ENCODE measurements at regions not wholly inside any gene's neighbourhood (a gene's known extent, or its start where the extent isn't known, plus 50 kb on each side); places are given as distances from the start of the nearest gene placed in this dataset.

DNA sequence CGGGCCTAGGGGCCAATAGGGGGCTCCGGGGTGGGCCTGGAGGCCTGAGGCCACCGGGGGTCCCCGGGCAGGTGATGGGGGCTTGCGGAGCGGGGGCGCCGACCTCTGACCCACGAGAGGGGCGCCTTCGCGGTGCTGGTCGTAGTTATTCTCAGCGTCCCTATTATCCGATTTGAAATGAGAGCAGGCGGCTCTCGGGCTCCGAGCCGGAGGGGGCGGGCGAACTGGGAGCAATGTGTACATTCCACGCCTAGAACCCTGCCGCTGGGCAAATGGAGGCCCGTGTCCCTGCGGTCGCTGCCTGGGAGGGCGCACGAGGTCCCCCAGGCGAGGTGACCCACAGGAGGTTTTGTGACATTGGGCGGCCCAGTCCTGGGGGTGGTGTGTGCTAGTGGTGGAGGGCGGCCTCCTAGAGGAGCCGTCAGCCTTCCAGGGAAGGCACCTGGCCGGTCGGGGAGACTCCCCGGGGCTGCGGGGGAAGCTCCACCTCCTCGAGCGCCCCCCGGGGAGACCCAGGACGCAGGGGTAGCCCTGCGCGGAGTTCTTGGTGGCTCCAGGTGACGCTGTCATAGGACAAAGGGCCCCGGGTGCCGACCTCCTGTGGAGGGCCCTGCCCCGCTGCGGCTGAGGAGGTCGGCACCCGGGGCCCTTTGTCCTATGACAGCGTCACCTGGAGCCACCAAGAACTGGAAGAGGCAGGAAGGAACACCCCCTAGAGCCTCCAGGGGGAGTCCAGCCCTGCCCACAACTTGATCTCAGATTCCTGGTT lies 102.6 kb upstream of the PRKX start:
- DNase-seq (peak; percentile 42), ATAC-seq (peak; percentile 32)
- H3K36me3 ChIP-seq (ENCODE audit: low read depth, low read length) = peaks cover 7% of the 10 kb centered on the region
- no TSS peak for BruUV-seq (replicated peaks)
- H3K4me3 ChIP-seq (ENCODE audit: low read length) = peak overlapping the region; percentile 73
- peaks cover 17% of the 10 kb centered on the region; the same call in 1 of the 2 replicates for H3K4me1 ChIP-seq (ENCODE audit: insufficient read depth, low read length)
- ChIA-PET CTCF (no interaction called here), POLR2A (ENCODE audit: unreplicated experiment) (no interaction called here)
- no peak for TF ChIP-seq EZH2 (IDR thresholded peaks at IDR 0.05; ENCODE audit: low read length, unreplicated experiment)
- no peak for TF ChIP-seq EZH2phosphoT487 (IDR thresholded peaks at IDR 0.05; ENCODE audit: borderline replicate concordance, low read length)
- TF ChIP-seq, protein P1, sequence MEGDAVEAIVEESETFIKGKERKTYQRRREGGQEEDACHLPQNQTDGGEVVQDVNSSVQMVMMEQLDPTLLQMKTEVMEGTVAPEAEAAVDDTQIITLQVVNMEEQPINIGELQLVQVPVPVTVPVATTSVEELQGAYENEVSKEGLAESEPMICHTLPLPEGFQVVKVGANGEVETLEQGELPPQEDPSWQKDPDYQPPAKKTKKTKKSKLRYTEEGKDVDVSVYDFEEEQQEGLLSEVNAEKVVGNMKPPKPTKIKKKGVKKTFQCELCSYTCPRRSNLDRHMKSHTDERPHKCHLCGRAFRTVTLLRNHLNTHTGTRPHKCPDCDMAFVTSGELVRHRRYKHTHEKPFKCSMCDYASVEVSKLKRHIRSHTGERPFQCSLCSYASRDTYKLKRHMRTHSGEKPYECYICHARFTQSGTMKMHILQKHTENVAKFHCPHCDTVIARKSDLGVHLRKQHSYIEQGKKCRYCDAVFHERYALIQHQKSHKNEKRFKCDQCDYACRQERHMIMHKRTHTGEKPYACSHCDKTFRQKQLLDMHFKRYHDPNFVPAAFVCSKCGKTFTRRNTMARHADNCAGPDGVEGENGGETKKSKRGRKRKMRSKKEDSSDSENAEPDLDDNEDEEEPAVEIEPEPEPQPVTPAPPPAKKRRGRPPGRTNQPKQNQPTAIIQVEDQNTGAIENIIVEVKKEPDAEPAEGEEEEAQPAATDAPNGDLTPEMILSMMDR (conservative IDR thresholded peaks at IDR 0.05; ENCODE audit: low read depth, low read length) = no peak
- no peaks in the 10 kb centered on the region for H3K79me2 ChIP-seq (ENCODE audit: low read length)
- H3K9me3 ChIP-seq (ENCODE audit: low read length) = no peaks in the 10 kb centered on the region
- H2AFZ ChIP-seq (ENCODE audit: low read length) = peak overlapping the region; percentile 59; the same call in 1 of the 2 replicates
- no peaks in the 10 kb centered on the region for H3K27me3 ChIP-seq (ENCODE audit: low read length)
- peak overlapping the region; percentile 76 for H3K27ac ChIP-seq (ENCODE audit: low read length)
- no peaks in the 10 kb centered on the region for H3K9me2 ChIP-seq (replicated peaks; ENCODE audit: low read length)
- peak overlapping the region; percentile 92 for H3K9ac ChIP-seq (ENCODE audit: low read length)
- H4K20me1 ChIP-seq (ENCODE audit: low read length) = no peaks in the 10 kb centered on the region
- no peaks in the 10 kb centered on the region for H3F3A ChIP-seq (ENCODE audit: low read length, unreplicated experiment)
- H3K4me2 ChIP-seq (ENCODE audit: low read length) = peak overlapping the region; percentile 89
- intact Hi-C loops (cut with micrococcal nuclease) = no loop called here

DNA sequence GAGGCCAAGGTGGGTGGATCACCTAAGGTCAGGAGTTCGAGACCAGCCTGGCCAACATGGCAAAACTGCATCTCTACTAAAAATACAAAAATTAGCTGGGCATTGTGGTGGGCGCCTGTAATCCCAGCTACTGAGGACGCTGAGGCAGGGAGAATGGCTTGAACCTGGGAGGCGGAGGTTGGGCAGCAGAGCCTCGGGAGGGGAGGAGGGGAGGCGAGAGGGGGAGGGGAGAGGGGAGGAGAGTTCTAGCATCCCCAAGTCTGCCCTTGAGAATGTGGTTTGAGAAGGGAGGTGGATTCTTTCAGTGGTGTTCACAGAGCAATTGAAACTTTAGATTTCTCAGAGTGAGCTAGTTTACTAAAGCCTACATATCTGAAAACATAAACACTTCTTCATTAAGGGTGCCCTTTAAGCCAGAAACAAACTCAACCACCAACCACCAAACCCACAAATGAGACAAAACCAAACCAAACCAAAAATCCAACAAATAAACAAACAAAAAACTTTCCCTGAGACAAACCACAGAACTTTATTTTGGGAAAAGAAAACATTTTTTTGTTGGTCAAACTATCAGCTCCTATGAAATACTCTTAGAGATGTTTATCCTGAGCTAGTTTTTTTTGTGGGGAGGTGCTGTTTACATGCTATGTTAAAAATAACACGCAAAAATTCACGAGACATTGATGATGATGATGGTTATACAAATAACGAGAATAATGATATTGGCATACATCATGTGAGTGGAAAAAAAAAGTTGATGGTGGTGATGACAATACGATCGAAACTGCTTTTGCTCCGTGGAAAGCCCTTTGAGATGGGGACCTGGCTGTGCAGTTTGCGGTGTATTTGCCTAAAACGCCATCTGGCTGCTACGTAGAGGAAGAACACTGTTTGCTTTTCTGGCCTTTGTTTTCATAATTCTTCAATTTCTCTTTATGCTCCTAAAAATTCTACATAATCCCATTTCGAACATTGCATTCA lies 98.2 kb upstream of the PRKX start:
- no peak overlapping the region for H3K9ac ChIP-seq (ENCODE audit: low read length)
- no peaks in the 10 kb centered on the region for H3K36me3 ChIP-seq (ENCODE audit: low read depth, low read length)
- ChIA-PET POLR2A (ENCODE audit: unreplicated experiment) (no interaction called here), CTCF (no interaction called here)
- BruUV-seq (replicated peaks) = no TSS peak
- H3K9me2 ChIP-seq (replicated peaks; ENCODE audit: low read length) = no peaks in the 10 kb centered on the region
- H3F3A ChIP-seq (ENCODE audit: low read length, unreplicated experiment) = no peaks in the 10 kb centered on the region
- no peak overlapping the region for H3K27ac ChIP-seq (ENCODE audit: low read length)
- no peaks in the 10 kb centered on the region for H3K79me2 ChIP-seq (ENCODE audit: low read length)
- H2AFZ ChIP-seq (ENCODE audit: low read length) = no peak overlapping the region
- H3K9me3 ChIP-seq (ENCODE audit: low read length) = no peaks in the 10 kb centered on the region
- DNase-seq = no peak
- H3K4me1 ChIP-seq (ENCODE audit: insufficient read depth, low read length) = 0 out of 2 replicates have a peak, but pooled peaks cover 1% of the 10 kb centered on the region
- H3K27me3 ChIP-seq (ENCODE audit: low read length) = peaks cover 10% of the 10 kb centered on the region
- intact Hi-C loops (cut with micrococcal nuclease) = no loop called here
- H4K20me1 ChIP-seq (ENCODE audit: low read length) = no peaks in the 10 kb centered on the region
- no peak for ATAC-seq
- no peak overlapping the region for H3K4me3 ChIP-seq (ENCODE audit: low read length)
- TF ChIP-seq EZH2 (IDR thresholded peaks at IDR 0.05; ENCODE audit: low read length, unreplicated experiment) (no peak), EZH2phosphoT487 (IDR thresholded peaks at IDR 0.05; ENCODE audit: borderline replicate concordance, low read length) (no peak)
- TF ChIP-seq, protein P1 (conservative IDR thresholded peaks at IDR 0.05; ENCODE audit: low read depth, low read length) = no peak
- no peak overlapping the region for H3K4me2 ChIP-seq (ENCODE audit: low read length)
